ENCODE measurements at regions not wholly inside any gene's neighbourhood (a gene's known extent, or its start where the extent isn't known, plus 50 kb on each side); places are given as distances from the start of the nearest gene placed in this dataset.

- no peaks in the 10 kb centered on the region for H3K27me3 ChIP-seq (replicated peaks; ENCODE audit: control insufficient read depth, insufficient read depth, low read length, poor library complexity, severe bottlenecking)
Observed at GRCh38 chr18:41790687-41791086, 164.3 kb upstream of the PIK3C3 start.

DNA sequence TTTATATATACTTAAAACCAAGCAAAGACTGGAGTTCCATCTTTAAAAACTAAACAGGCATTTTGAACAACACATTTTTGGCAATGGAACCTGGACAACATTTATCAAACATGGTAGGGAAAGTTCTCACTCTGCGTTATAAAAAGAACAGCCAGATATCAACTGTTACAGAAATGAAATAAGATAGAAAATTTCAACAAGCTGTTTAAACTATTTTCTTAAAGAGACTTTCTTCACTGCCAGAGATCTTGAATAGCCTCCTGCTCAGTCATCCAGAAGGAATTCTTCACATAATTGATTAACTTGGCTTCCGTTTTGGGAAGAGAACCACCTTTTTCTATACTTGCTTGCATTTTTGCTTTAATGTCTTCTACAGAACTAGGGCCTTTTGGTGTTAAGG is 166.0 kb upstream of the PIK3C3 start:
- Histone ChIP-seq H3K27ac (ENCODE audit: insufficient read depth, low read length, poor library complexity, severe bottlenecking) (no peak overlapping the region), H3K4me1 (ENCODE audit: control insufficient read depth, insufficient read depth, low read length, poor library complexity, severe bottlenecking) (no peaks in the 10 kb centered on the region)

More at GRCh38 chr18:41790687-41791086, 164.3 kb upstream of the PIK3C3 start:
- no peaks in the 10 kb centered on the region for H3K36me3 ChIP-seq (ENCODE audit: control insufficient read depth, insufficient read depth, low read length)
- no peak overlapping the region for H3K27ac ChIP-seq (ENCODE audit: insufficient read depth, low read length, poor library complexity, severe bottlenecking)
- no peaks in the 10 kb centered on the region for H3K4me1 ChIP-seq (ENCODE audit: control insufficient read depth, insufficient read depth, low read length, poor library complexity, severe bottlenecking)
- no peak for DNase-seq
- H3K4me3 ChIP-seq (ENCODE audit: insufficient read depth, low read depth, low read length, poor library complexity, severe bottlenecking) = no peak overlapping the region
- no peaks in the 10 kb centered on the region for H3K9me3 ChIP-seq (ENCODE audit: control insufficient read depth, low read length)

GRCh38 chr18:41783879-41784278 is 171.2 kb upstream of the PIK3C3 start:
- Histone ChIP-seq H3K9me3 (ENCODE audit: control insufficient read depth, low read length) (no peaks in the 10 kb centered on the region), H3K4me3 (ENCODE audit: insufficient read depth, low read depth, low read length, poor library complexity, severe bottlenecking) (no peak overlapping the region), H3K27me3 (replicated peaks; ENCODE audit: control insufficient read depth, insufficient read depth, low read length, poor library complexity, severe bottlenecking) (no peaks in the 10 kb centered on the region), H3K27ac (ENCODE audit: insufficient read depth, low read length, poor library complexity, severe bottlenecking) (no peak overlapping the region), H3K36me3 (ENCODE audit: control insufficient read depth, insufficient read depth, low read length) (no peaks in the 10 kb centered on the region), H3K4me1 (ENCODE audit: control insufficient read depth, insufficient read depth, low read length, poor library complexity, severe bottlenecking) (no peaks in the 10 kb centered on the region)
- no peak for DNase-seq

More for the DNA sequence above, 166.0 kb upstream of the PIK3C3 start:
- DNase-seq = no peak
- Histone ChIP-seq H3K36me3 (ENCODE audit: control insufficient read depth, insufficient read depth, low read length) (no peaks in the 10 kb centered on the region), H3K27me3 (replicated peaks; ENCODE audit: control insufficient read depth, insufficient read depth, low read length, poor library complexity, severe bottlenecking) (no peaks in the 10 kb centered on the region), H3K4me3 (ENCODE audit: insufficient read depth, low read depth, low read length, poor library complexity, severe bottlenecking) (no peak overlapping the region), H3K9me3 (ENCODE audit: control insufficient read depth, low read length) (no peaks in the 10 kb centered on the region)

GRCh38 chr18:41783065-41783818 is 171.8 kb upstream of the PIK3C3 start:
- Histone ChIP-seq H3K9me3 (ENCODE audit: control insufficient read depth, low read length) (no peaks in the 10 kb centered on the region), H3K27me3 (replicated peaks; ENCODE audit: control insufficient read depth, insufficient read depth, low read length, poor library complexity, severe bottlenecking) (no peaks in the 10 kb centered on the region), H3K36me3 (ENCODE audit: control insufficient read depth, insufficient read depth, low read length) (no peaks in the 10 kb centered on the region), H3K4me3 (ENCODE audit: insufficient read depth, low read depth, low read length, poor library complexity, severe bottlenecking) (no peak overlapping the region), H3K4me1 (ENCODE audit: control insufficient read depth, insufficient read depth, low read length, poor library complexity, severe bottlenecking) (no peaks in the 10 kb centered on the region), H3K27ac (ENCODE audit: insufficient read depth, low read length, poor library complexity, severe bottlenecking) (no peak overlapping the region)
- no peak for DNase-seq

DNA sequence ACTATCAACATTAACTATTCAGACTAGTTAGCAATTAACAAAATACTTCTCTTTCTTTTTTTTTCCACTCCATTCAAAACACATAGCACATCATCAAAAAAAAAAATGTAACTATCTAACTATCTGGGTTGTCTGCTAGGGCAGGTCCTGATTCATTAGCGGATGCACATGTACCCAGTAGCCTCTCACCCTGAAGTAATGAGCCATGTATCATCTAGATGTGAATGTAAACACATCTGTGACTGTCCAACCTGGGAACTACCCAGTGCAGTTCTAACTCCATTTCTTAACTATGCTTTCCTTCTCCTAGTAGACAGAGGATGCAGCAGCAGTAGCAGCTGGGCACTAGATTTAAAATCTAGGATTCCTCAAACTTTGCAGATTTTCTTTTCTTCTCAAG is 183.1 kb upstream of the PIK3C3 start:
- H3K9me3 ChIP-seq (ENCODE audit: control insufficient read depth, low read length) = no peaks in the 10 kb centered on the region
- no peaks in the 10 kb centered on the region for H3K27me3 ChIP-seq (replicated peaks; ENCODE audit: control insufficient read depth, insufficient read depth, low read length, poor library complexity, severe bottlenecking)
- H3K4me1 ChIP-seq (ENCODE audit: control insufficient read depth, insufficient read depth, low read length, poor library complexity, severe bottlenecking) = no peaks in the 10 kb centered on the region
- no peak overlapping the region for H3K27ac ChIP-seq (ENCODE audit: insufficient read depth, low read length, poor library complexity, severe bottlenecking)
- no peak overlapping the region for H3K4me3 ChIP-seq (ENCODE audit: insufficient read depth, low read depth, low read length, poor library complexity, severe bottlenecking)
- H3K36me3 ChIP-seq (ENCODE audit: control insufficient read depth, insufficient read depth, low read length) = no peaks in the 10 kb centered on the region
- no peak for DNase-seq

DNA sequence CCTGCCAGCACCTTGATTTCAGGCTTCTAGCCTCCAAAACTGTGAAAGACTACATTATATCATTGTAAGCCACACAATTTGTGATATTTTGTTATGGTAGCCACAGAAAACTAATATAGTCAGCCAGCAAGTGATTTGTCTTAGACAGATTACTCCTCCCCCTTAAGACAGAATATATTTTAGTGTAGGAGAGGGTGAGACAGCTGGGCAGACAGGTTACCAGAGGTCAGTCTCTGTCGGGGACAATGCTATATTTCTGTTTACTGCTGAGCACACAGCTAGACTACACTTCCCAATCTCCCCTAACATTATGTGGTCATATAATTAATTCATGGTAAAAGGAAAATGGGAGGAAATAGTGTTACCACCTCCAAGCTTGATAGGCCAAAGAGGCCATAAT is 185.8 kb upstream of the PIK3C3 start:
- H3K27ac ChIP-seq (ENCODE audit: insufficient read depth, low read length, poor library complexity, severe bottlenecking) = no peak overlapping the region
- H3K4me1 ChIP-seq (ENCODE audit: control insufficient read depth, insufficient read depth, low read length, poor library complexity, severe bottlenecking) = no peaks in the 10 kb centered on the region
- H3K27me3 ChIP-seq (replicated peaks; ENCODE audit: control insufficient read depth, insufficient read depth, low read length, poor library complexity, severe bottlenecking) = no peaks in the 10 kb centered on the region
- no peaks in the 10 kb centered on the region for H3K9me3 ChIP-seq (ENCODE audit: control insufficient read depth, low read length)
- DNase-seq = no peak
- H3K4me3 ChIP-seq (ENCODE audit: insufficient read depth, low read depth, low read length, poor library complexity, severe bottlenecking) = no peak overlapping the region
- no peaks in the 10 kb centered on the region for H3K36me3 ChIP-seq (ENCODE audit: control insufficient read depth, insufficient read depth, low read length)

DNA sequence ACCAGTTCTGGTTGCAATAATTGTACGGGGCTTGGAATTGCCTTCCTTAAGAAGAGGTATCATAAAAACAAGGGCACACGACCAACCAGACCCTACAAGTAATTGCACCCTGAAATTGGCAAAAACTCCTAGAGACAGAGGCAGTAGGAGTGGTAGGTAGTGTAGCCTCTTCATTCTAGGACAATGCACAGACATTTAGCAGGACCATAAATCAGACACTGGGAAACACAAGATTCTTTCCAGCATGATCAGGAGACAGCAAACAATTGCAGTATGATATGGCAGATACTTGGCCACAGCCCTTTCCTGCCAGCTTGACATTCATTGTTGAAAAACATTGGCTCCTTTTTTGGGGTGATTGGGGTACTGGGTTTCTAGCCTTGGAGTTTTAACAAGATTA is 186.6 kb upstream of the PIK3C3 start:
- Histone ChIP-seq H3K9me3 (ENCODE audit: control insufficient read depth, low read length) (no peaks in the 10 kb centered on the region), H3K27ac (ENCODE audit: insufficient read depth, low read length, poor library complexity, severe bottlenecking) (no peak overlapping the region), H3K27me3 (replicated peaks; ENCODE audit: control insufficient read depth, insufficient read depth, low read length, poor library complexity, severe bottlenecking) (no peaks in the 10 kb centered on the region), H3K4me3 (ENCODE audit: insufficient read depth, low read depth, low read length, poor library complexity, severe bottlenecking) (no peak overlapping the region), H3K4me1 (ENCODE audit: control insufficient read depth, insufficient read depth, low read length, poor library complexity, severe bottlenecking) (no peaks in the 10 kb centered on the region), H3K36me3 (ENCODE audit: control insufficient read depth, insufficient read depth, low read length) (no peaks in the 10 kb centered on the region)
- DNase-seq = no peak

DNA sequence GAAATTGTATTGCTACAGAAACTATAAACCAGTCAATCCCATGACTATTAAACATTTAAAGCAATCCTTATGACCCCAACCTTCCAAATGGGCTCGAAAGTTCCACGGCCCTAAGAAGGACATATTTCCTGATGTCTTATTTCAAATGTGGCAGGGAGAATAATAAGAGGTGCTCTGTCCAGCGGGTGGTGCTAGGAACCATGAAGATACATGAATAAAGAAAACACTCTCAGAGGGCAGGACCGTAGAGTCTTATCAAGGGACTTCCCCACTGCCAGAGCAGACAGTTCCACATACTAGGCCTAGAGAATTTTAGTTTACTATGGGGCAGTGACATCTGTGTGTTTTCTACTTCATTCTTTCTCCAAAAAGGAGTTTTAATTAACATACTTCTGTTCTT is 187.1 kb upstream of the PIK3C3 start:
- H3K27ac ChIP-seq (ENCODE audit: insufficient read depth, low read length, poor library complexity, severe bottlenecking) = no peak overlapping the region
- no peak overlapping the region for H3K4me3 ChIP-seq (ENCODE audit: insufficient read depth, low read depth, low read length, poor library complexity, severe bottlenecking)
- no peaks in the 10 kb centered on the region for H3K27me3 ChIP-seq (replicated peaks; ENCODE audit: control insufficient read depth, insufficient read depth, low read length, poor library complexity, severe bottlenecking)
- H3K4me1 ChIP-seq (ENCODE audit: control insufficient read depth, insufficient read depth, low read length, poor library complexity, severe bottlenecking) = no peaks in the 10 kb centered on the region
- no peaks in the 10 kb centered on the region for H3K36me3 ChIP-seq (ENCODE audit: control insufficient read depth, insufficient read depth, low read length)
- DNase-seq = no peak
- H3K9me3 ChIP-seq (ENCODE audit: control insufficient read depth, low read length) = no peaks in the 10 kb centered on the region

GRCh38 chr18:41765460-41765859 is 189.6 kb upstream of the PIK3C3 start:
- no peaks in the 10 kb centered on the region for H3K36me3 ChIP-seq (ENCODE audit: control insufficient read depth, insufficient read depth, low read length)
- no peaks in the 10 kb centered on the region for H3K27me3 ChIP-seq (replicated peaks; ENCODE audit: control insufficient read depth, insufficient read depth, low read length, poor library complexity, severe bottlenecking)

GRCh38 chr18:41763361-41763760 is 191.7 kb upstream of the PIK3C3 start:
- Histone ChIP-seq H3K4me1 (ENCODE audit: control insufficient read depth, insufficient read depth, low read length, poor library complexity, severe bottlenecking) (no peaks in the 10 kb centered on the region), H3K36me3 (ENCODE audit: control insufficient read depth, insufficient read depth, low read length) (no peaks in the 10 kb centered on the region), H3K27ac (ENCODE audit: insufficient read depth, low read length, poor library complexity, severe bottlenecking) (no peak overlapping the region), H3K27me3 (replicated peaks; ENCODE audit: control insufficient read depth, insufficient read depth, low read length, poor library complexity, severe bottlenecking) (no peaks in the 10 kb centered on the region), H3K9me3 (ENCODE audit: control insufficient read depth, low read length) (no peaks in the 10 kb centered on the region), H3K4me3 (ENCODE audit: insufficient read depth, low read depth, low read length, poor library complexity, severe bottlenecking) (no peak overlapping the region)
- no peak for DNase-seq

More at GRCh38 chr18:41765460-41765859, 189.6 kb upstream of the PIK3C3 start:
- Histone ChIP-seq H3K9me3 (ENCODE audit: control insufficient read depth, low read length) (no peaks in the 10 kb centered on the region), H3K27ac (ENCODE audit: insufficient read depth, low read length, poor library complexity, severe bottlenecking) (no peak overlapping the region), H3K4me1 (ENCODE audit: control insufficient read depth, insufficient read depth, low read length, poor library complexity, severe bottlenecking) (no peaks in the 10 kb centered on the region), H3K4me3 (ENCODE audit: insufficient read depth, low read depth, low read length, poor library complexity, severe bottlenecking) (no peak overlapping the region)
- no peak for DNase-seq

All from effector memory CD4-positive, alpha-beta T cell (primary cell).